PC-9 (cell line): ENCODE measurements at regions not wholly inside any gene's neighbourhood (a gene's known extent, or its start where the extent isn't known, plus 50 kb on each side); places are given as distances from the start of the nearest gene placed in this dataset.

ENCODE experiments used
- BruUV-seq: library from RNA; stranded (reverse); fragments of 400-500 nt; replicated peaks from 2 replicates; lab custom pipeline; 2021; lab: Mats Ljungman, UMichigan
- CTCF ChIA-PET: fragments of 300-600 bp; sonication (Branson Sonifier 250); formaldehyde crosslinking; loops from one replicate; lab custom pipeline; 2022; ENCODE audit warnings: antibody characterized with exemption; lab: Charles Lee
- POLR2A ChIA-PET: fragments of 300-600 bp; sonication (Branson Sonifier 250); formaldehyde crosslinking; loops from one replicate; lab custom pipeline; 2022; ENCODE audit warnings: antibody characterized with exemption; ENCODE audit not compliant: unreplicated experiment; lab: Charles Lee
- DNase-seq, 2 experiments: peaks; one replicate each; pipeline versions ENCODE4 v3.0.0 to v3.0.0-alpha.2; 2015 to 2022; ENCODE audit warnings: mixed read lengths in 1 of 2
- H2AFZ ChIP-seq: fragments of 200-600 bp; sonication (generic); 2 replicates; pipeline ENCODE4 v1.8.1; 2017; ENCODE audit warnings: antibody characterized with exemption
- H3F3A ChIP-seq: fragments of 200-600 bp; sonication (generic); 2 replicates; pipeline ENCODE4 v1.8.1; 2017; ENCODE audit warnings: antibody characterized with exemption, mild to moderate bottlenecking, low read depth; ENCODE audit not compliant: insufficient read depth
- H3K27ac ChIP-seq: fragments of 200-600 bp; sonication (generic); 2 replicates; pipeline ENCODE4 v1.6.1; 2016; ENCODE audit warnings: mixed run types
- H3K27me3 ChIP-seq: fragments of 200-600 bp; sonication (generic); 2 replicates; pipeline ENCODE4 v1.6.1; 2016; ENCODE audit warnings: low read depth, mixed run types; ENCODE audit not compliant: insufficient read depth
- H3K36me3 ChIP-seq: fragments of 200-600 bp; sonication (generic); 2 replicates; pipeline ENCODE4 v1.6.1; 2016; ENCODE audit warnings: low read depth, mixed run types
- H3K4me1 ChIP-seq: fragments of 200-600 bp; sonication (generic); replicated peaks from 2 replicates; pipeline ENCODE4 v1.6.1; 2016; ENCODE audit warnings: mixed run types; ENCODE audit not compliant: insufficient read depth
- H3K4me2 ChIP-seq: fragments of 200-600 bp; sonication (generic); 2 replicates; pipeline ENCODE4 v1.6.1; 2017; ENCODE audit warnings: mixed run types
- H3K4me3 ChIP-seq: fragments of 200-600 bp; sonication (generic); 2 replicates; pipeline ENCODE4 v1.6.1; 2016; ENCODE audit warnings: mixed run types
- H3K79me2 ChIP-seq: fragments of 200-600 bp; sonication (generic); 2 replicates; pipeline ENCODE4 v1.6.1; 2017; ENCODE audit warnings: low read depth, mixed run types
- H3K9me2 ChIP-seq: fragments of 200-600 bp; sonication (generic); 2 replicates; pipeline ENCODE4 v1.8.1; 2017; ENCODE audit warnings: mild to moderate bottlenecking; ENCODE audit not compliant: insufficient read depth
- H3K9me3 ChIP-seq: fragments of 200-600 bp; sonication (generic); 2 replicates; pipeline ENCODE4 v1.8.1; 2016; ENCODE audit warnings: low read depth; ENCODE audit not compliant: insufficient read depth
- H4K20me1 ChIP-seq: fragments of 200-600 bp; sonication (generic); 2 replicates; pipeline ENCODE4 v1.8.1; 2017; ENCODE audit not compliant: insufficient read depth
- EZH2 ChIP-seq: fragments of 200-600 bp; sonication (generic); IDR thresholded peaks from 2 replicates; pipeline ENCODE4 v1.8.0; 2017; ENCODE audit warnings: antibody characterized with exemption, low read depth
- intact Hi-C: fragments of 100-400 bp; cut with micrococcal nuclease; formaldehyde crosslinking; loops from one replicate; pipeline ENCODE4 v1.10.0; 2022; ENCODE audit not compliant: unreplicated experiment
- TF ChIP-seq, protein P1 (sequence below): fragments of 200-600 bp; sonication (generic); conservative IDR thresholded peaks from 2 replicates; pipeline ENCODE4 v1.6.1; 2017; ENCODE audit warnings: mixed run types, antibody characterized with exemption, mild to moderate bottlenecking, moderate library complexity

- ChIA-PET CTCF (no interaction called here), POLR2A (no interaction called here)
- Histone ChIP-seq H3K9me3 (peaks cover 7% of the 10 kb centered on the region), H3K4me1 (no peaks in the 10 kb centered on the region; the same call in 1 of the 2 replicates), H3K36me3 (no peaks in the 10 kb centered on the region), H3K27ac (peak overlapping the region; percentile 21), H3F3A (peaks cover 9% of the 10 kb centered on the region), H3K4me2 (peak overlapping the region; percentile 9), H3K4me3 (no peak overlapping the region), H3K9me2 (no peaks in the 10 kb centered on the region), H2AFZ (no peak overlapping the region), H4K20me1 (no peaks in the 10 kb centered on the region), H3K27me3 (no peaks in the 10 kb centered on the region), H3K79me2 (no peaks in the 10 kb centered on the region)
- intact Hi-C loops = no loop called here
- no peak for TF ChIP-seq EZH2
- TF ChIP-seq, protein P1, sequence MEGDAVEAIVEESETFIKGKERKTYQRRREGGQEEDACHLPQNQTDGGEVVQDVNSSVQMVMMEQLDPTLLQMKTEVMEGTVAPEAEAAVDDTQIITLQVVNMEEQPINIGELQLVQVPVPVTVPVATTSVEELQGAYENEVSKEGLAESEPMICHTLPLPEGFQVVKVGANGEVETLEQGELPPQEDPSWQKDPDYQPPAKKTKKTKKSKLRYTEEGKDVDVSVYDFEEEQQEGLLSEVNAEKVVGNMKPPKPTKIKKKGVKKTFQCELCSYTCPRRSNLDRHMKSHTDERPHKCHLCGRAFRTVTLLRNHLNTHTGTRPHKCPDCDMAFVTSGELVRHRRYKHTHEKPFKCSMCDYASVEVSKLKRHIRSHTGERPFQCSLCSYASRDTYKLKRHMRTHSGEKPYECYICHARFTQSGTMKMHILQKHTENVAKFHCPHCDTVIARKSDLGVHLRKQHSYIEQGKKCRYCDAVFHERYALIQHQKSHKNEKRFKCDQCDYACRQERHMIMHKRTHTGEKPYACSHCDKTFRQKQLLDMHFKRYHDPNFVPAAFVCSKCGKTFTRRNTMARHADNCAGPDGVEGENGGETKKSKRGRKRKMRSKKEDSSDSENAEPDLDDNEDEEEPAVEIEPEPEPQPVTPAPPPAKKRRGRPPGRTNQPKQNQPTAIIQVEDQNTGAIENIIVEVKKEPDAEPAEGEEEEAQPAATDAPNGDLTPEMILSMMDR = no peak
- no TSS peak for BruUV-seq
- peak in 1 of 2 experiments; percentile 70 for DNase-seq
These were observed 122.2 kb upstream of the SP4 start for GRCh38 chr7:21305455-21306235.

- Histone ChIP-seq H3K9me3 (peaks cover 3% of the 10 kb centered on the region; the same call in 1 of the 2 replicates), H4K20me1 (no peaks in the 10 kb centered on the region), H3F3A (no peaks in the 10 kb centered on the region), H3K79me2 (no peaks in the 10 kb centered on the region), H3K4me2 (no peak overlapping the region), H3K36me3 (no peaks in the 10 kb centered on the region), H3K4me3 (no peak overlapping the region), H3K27ac (no peak overlapping the region), H3K9me2 (no peaks in the 10 kb centered on the region), H3K27me3 (no peaks in the 10 kb centered on the region), H3K4me1 (no peaks in the 10 kb centered on the region), H2AFZ (no peak overlapping the region)
- ChIA-PET CTCF (no interaction called here), POLR2A (no interaction called here)
- intact Hi-C loops = no loop called here
- DNase-seq = no peak
- TF ChIP-seq, protein P1 = no peak
- no peak for TF ChIP-seq EZH2
- BruUV-seq = no TSS peak
These were observed 112.9 kb upstream of the SP4 start for GRCh38 chr7:21314954-21315353.

GRCh38 chr7:21317966-21318915 is 109.6 kb upstream of the SP4 start:
- H3K4me1 ChIP-seq = no peaks in the 10 kb centered on the region
- no peak for DNase-seq
- BruUV-seq = no TSS peak
- H2AFZ ChIP-seq = no peak overlapping the region
- POLR2A ChIA-PET = no interaction called here
- H3K9me2 ChIP-seq = no peaks in the 10 kb centered on the region
- CTCF ChIA-PET = no interaction called here
- H3K4me3 ChIP-seq = no peak overlapping the region
- no peaks in the 10 kb centered on the region for H4K20me1 ChIP-seq
- 0 out of 2 replicates have a peak, but pooled peaks cover 3% of the 10 kb centered on the region for H3K9me3 ChIP-seq
- intact Hi-C loops = no loop called here
- H3K27me3 ChIP-seq = no peaks in the 10 kb centered on the region
- no peak overlapping the region for H3K27ac ChIP-seq
- H3K4me2 ChIP-seq = no peak overlapping the region
- TF ChIP-seq, protein P1 = no peak
- no peak for TF ChIP-seq EZH2
- no peaks in the 10 kb centered on the region for H3K79me2 ChIP-seq
- no peaks in the 10 kb centered on the region for H3K36me3 ChIP-seq
- H3F3A ChIP-seq = no peaks in the 10 kb centered on the region
